ENCODE measurements at regions not wholly inside any gene's neighbourhood (a gene's known extent, or its start where the extent isn't known, plus 50 kb on each side); places are given as distances from the start of the nearest gene placed in this dataset.

DNA sequence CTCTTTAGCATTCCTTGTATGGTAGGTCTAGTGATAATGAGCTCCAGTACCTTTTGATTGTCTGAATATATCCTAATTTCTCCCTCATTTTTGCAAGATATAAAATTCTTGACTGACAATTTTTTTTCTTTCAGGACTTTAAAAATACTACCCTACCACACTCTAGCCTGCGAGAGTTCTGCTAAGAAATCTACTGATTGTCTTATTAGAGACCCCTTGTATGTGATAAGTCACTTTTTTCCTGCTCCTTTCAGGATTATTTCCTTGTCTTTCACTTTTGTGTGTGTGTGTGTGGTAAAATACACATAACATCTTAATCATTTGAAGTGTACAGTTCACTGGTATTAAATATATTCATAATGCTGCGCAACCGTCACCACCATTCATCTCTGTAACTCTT, 68.7 kb upstream of the PPP1R9A start:
- Histone ChIP-seq H3K36me3 (replicated peaks) (peaks cover 4% of the 10 kb centered on the region; the same call in 1 of the 2 replicates), H3K9me3 (peaks cover 10% of the 10 kb centered on the region), H3K27me3 (ENCODE audit: low read depth) (no peaks in the 10 kb centered on the region), H3K4me1 (no peaks in the 10 kb centered on the region), H3K4me3 (no peak overlapping the region)
- in situ Hi-C loops (cut with MboI; ENCODE audit: low sequenced_read_pairs), result no loop called here
- no peak for DNase-seq (ENCODE audit: low spot score in 2 of 2)

DNA sequence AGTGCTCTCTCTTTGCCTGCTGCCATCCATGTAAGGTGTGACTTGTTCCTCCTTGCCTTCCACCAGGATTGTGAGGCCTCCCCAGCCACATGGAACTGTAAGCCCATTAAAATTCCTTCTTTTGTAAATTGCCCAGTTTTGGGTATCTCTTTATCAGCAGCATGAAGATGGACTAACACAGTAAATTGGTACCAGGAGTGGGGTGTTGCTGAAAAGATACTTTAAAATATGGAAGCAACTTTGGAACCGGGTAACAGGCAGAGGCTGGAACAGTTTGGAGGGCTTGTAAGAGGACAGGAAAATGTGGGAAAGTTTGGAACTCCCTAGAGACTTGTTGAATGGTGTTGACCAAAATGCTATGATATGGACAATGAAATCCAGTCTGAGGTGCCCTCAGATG, 63.8 kb upstream of the PPP1R9A start:
- no peak for DNase-seq (ENCODE audit: low spot score in 2 of 2)
- H3K4me1 ChIP-seq, result no peaks in the 10 kb centered on the region
- no peaks in the 10 kb centered on the region; the same call in 1 of the 2 replicates for H3K36me3 ChIP-seq (replicated peaks)
- no peak overlapping the region for H3K4me3 ChIP-seq
- peaks cover 15% of the 10 kb centered on the region for H3K9me3 ChIP-seq
- no peaks in the 10 kb centered on the region for H3K27me3 ChIP-seq (ENCODE audit: low read depth)
- in situ Hi-C loops (cut with MboI; ENCODE audit: low sequenced_read_pairs), result no loop called here

DNA sequence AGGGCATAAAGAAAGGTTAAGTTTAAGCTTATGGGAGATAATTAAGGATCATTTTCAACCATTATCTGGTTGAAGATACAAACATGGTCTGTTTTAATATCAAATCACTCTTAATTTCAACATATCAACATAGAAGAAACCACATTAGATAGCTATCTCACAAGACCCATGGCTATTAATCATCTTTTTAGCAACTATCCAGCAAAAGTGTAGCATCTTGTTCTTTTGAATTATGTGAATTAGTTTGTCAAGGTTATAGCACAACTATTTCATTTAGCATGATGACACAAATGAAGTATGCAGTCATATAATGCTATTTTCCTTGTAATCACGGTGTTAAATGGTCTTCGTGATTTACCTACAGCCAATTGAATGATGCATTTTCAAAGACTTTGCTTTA, 58.9 kb upstream of the PPP1R9A start:
- H3K9me3 ChIP-seq, result peaks cover 11% of the 10 kb centered on the region

DNA sequence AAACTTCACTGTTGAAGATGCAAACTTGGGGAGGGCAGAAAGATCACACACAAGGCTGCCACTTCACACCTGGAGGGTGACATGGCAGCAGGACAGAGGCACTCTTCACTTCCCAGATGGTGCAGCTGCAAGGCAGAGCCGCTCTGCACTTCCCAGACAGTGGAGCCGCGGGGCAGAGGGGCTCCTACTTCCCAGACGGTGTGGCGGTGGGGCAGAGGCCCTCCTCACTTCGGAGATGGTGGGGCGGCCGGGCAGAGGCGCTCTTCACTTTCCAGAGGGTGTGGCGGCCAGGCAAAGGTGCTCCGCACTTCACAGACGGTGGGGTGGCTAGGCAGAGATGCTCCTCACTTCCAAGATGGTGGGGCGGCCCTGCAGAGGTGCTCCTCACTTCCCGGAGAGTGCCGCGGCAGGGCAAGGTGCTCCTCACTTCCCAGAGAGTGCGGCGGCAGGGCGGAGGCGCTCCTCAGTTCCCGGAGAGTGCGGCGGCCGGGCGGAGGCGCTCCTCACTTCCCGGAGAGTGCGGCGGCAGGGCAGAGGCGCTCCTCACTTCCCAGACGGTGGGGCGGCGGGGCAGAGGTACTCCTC, 58.3 kb upstream of the PPP1R9A start:
- Histone ChIP-seq H3K4me3 (no peak overlapping the region), H3K9me3 (peaks cover 8% of the 10 kb centered on the region), H3K36me3 (replicated peaks) (no peaks in the 10 kb centered on the region; the same call in 1 of the 2 replicates), H3K27me3 (ENCODE audit: low read depth) (no peaks in the 10 kb centered on the region), H3K4me1 (no peaks in the 10 kb centered on the region)
- DNase-seq (ENCODE audit: low spot score in 2 of 2), result no peak
- in situ Hi-C loops (cut with MboI; ENCODE audit: low sequenced_read_pairs), result no loop called here

More for the DNA sequence above, 58.9 kb upstream of the PPP1R9A start:
- no peak for DNase-seq (ENCODE audit: low spot score in 2 of 2)
- in situ Hi-C loops (cut with MboI; ENCODE audit: low sequenced_read_pairs), result no loop called here
- Histone ChIP-seq H3K27me3 (ENCODE audit: low read depth) (no peaks in the 10 kb centered on the region), H3K4me3 (no peak overlapping the region), H3K36me3 (replicated peaks) (no peaks in the 10 kb centered on the region; the same call in 1 of the 2 replicates), H3K4me1 (no peaks in the 10 kb centered on the region)

DNA sequence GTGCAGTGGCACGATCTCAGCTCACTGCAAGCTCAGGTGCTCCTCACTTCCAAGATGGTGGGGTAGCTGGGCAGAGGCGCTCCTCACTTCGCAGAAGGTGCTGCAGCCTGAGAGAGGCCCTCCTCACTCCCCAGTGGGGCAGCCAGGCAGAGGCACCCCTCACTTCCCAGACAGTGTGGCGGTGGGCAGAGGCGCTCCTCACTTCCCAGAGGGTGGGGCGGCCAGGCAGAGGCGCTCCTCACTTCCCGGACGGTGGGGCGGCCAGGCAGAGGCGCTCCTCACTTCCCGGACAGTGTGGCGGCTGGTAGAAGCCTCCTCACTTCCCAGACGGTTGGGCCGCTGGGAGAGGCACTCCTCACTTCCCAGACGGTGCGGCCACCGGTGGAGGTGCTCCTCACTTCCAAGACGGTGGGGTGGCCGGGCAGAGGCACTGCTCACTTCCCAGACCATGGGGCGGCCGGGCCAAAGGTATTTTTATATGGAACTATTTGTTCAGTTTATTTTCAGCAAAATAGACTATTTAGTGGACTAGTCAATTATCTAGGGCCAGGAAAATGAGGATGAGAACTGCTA, 57.7 kb upstream of the PPP1R9A start:
- in situ Hi-C loops (cut with MboI; ENCODE audit: low sequenced_read_pairs), result no loop called here
- H3K9me3 ChIP-seq, result peaks cover 2% of the 10 kb centered on the region
- H3K27me3 ChIP-seq (ENCODE audit: low read depth), result no peaks in the 10 kb centered on the region
- no peaks in the 10 kb centered on the region for H3K4me1 ChIP-seq
- H3K36me3 ChIP-seq (replicated peaks), result no peaks in the 10 kb centered on the region; the same call in 1 of the 2 replicates
- H3K4me3 ChIP-seq, result no peak overlapping the region
- DNase-seq (ENCODE audit: low spot score in 2 of 2), result no peak

DNA sequence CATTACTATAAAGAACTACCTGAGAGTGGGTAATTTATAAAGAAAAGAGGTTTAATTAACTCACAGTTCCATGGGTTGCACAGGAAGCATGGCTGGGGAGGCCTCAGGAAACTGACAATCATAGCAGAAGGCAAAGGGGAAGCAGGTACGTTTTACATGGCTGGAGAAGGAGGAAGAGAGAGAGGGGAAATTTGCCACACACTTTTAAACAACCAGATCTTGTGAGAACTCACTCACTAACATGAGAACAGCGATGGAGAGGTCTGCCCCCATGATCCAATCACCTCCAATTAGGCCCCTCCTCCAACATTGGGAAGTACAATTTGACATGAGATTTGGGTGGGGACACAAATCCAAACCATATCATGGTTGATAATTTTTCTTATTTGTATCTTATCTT, 51.8 kb upstream of the PPP1R9A start:
- no peak for DNase-seq (ENCODE audit: low spot score in 2 of 2)
- in situ Hi-C loops (cut with MboI; ENCODE audit: low sequenced_read_pairs), result no loop called here
- H3K9me3 ChIP-seq, result no peaks in the 10 kb centered on the region
- H3K4me3 ChIP-seq, result no peak overlapping the region
- no peaks in the 10 kb centered on the region for H3K36me3 ChIP-seq (replicated peaks)
- no peaks in the 10 kb centered on the region for H3K4me1 ChIP-seq
- H3K27me3 ChIP-seq (ENCODE audit: low read depth), result no peaks in the 10 kb centered on the region

DNA sequence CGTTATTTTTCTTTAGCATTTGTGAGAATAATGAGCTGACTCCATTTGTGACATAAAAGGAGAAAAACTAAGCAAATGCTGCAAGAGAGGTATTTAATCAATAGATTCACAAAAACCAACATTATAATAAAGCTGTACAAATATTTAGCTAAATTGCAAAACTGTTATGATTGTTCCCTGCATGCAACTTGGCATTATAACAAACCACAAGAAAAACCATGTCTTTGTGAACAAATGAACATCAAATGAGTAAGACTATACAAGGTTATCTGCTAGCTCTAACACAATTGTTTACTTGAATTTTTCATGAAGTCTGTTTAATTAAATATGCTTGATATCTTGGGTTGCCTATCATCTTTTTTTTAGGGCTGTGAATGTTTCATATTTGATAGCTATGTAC, 50.8 kb upstream of the PPP1R9A start:
- H3K9me3 ChIP-seq, result no peaks in the 10 kb centered on the region
- no peaks in the 10 kb centered on the region for H3K36me3 ChIP-seq (replicated peaks)
- in situ Hi-C loops (cut with MboI; ENCODE audit: low sequenced_read_pairs), result no loop called here
- no peaks in the 10 kb centered on the region for H3K27me3 ChIP-seq (ENCODE audit: low read depth)
- H3K4me3 ChIP-seq, result no peak overlapping the region
- no peaks in the 10 kb centered on the region for H3K4me1 ChIP-seq
- no peak for DNase-seq (ENCODE audit: low spot score in 2 of 2)
